Stromal cell of bone marrow (primary cell): ENCODE measurements at regions not wholly inside any gene's neighbourhood (a gene's known extent, or its start where the extent isn't known, plus 50 kb on each side); places are given as distances from the start of the nearest gene placed in this dataset.

ENCODE experiments used
- DNase-seq: peaks from one replicate; pipeline ENCODE4 v3.0.0-alpha.2; 2012; ENCODE audit warnings: low read depth

DNA sequence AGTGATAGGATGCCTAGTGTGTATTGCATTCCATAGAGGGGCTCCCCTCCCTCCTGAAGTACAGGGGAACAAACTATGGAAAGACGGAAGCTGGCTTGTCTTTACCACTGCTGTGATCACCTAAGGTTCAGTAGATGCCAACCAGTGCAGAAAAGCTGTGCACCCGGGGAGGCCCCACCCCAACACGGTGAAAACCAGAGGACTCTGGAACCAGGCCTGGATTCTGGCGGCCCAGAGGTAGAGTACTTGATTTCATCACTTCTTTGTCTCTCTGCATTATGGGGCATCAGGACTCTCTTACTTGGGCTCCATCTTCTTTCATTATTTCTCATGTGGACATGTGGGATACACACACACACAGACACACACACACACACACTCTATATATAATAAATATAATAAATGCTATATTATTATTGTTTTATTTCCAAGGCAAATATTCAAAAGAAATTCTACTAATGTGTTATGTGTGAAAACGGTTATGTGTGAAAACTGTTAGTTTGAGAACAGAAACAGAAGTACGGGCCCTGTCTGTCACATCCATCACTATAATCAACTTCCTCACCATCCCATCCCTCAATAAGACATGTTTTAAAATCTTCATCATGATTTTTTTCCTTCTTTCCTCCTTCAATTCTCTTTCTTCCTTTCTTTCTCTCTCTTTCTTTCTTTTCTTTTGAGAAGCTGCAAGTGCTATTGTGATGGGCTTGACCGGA is 152.4 kb upstream of the CMC1 start:
- DNase-seq: no peak

DNA sequence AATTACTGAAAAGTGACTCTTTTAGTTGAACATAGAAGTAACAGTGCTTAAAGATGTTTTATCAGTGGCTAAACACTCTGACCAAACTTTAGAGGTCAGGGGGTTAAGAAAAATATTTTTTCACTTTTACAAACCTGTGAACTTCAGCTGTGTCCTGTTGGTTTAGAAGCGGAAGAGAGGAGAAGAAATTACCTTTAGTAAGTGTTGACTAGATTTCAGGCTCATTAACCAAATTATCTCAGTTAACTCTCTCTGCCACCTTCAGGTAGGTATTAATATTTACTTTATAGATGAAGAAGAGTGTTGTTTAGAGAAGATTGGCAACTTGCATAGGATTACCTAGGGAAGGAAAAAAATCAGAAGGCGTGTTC is 151.9 kb upstream of the CMC1 start:
- DNase-seq: no peak

DNA sequence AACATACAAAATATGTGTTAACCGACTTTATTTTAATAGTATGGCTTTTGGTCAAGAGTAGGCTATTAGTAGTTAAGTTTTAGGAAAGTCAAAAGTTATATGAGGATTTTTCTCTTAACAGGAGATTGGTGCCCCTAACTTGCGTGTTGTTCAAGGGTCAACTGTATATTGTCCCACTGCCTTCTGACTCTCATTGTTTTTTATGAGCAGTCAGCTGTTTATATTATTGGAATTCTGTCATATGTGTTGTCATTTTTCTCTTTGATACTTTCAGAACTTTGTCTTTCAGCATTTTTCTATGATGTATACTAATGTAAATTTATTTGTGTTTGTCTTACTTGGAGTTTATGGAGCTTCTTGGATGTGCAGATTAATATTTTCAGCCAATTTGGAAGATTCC is 142.1 kb upstream of the CMC1 start:
- DNase-seq: no peak

DNA sequence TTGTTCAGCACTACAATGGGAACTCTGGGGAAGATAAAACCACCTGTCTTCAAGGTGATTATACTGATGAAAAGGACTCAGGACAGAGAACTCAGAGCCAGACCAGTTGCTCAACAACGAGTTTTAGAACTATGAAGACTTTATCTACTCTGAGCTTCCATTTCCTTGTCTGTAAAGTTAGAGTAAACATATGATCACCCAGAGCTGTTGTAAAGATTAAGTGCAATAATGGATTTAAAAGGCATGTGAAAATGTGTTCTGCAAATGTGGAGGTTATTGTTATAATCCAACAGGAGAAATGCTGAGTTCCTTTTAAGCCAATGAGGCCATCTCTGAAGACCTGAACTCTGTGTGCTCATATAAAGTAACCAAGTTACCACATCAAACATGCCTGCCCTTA is 139.7 kb upstream of the CMC1 start:
- DNase-seq: no peak

DNA sequence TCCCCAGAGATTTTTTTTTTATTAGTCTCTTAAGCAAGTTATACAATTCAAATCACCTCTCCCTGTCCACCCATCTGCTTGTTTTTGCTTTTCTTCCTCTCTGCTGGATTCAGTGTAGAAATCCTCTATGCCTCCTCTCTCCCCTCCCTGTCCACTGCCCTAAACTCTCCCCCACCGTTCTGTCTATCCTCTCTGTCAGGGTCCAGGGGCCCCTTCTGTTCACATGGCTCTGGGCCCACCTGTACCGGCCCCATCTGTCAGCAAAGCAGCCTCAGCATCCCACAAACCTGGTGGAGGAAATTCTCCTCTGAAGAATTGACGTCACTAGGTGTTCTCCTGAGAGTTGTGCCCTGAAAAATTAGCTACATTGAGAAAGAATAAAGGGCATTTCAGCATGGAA is 137.6 kb upstream of the CMC1 start:
- no peak for DNase-seq

DNA sequence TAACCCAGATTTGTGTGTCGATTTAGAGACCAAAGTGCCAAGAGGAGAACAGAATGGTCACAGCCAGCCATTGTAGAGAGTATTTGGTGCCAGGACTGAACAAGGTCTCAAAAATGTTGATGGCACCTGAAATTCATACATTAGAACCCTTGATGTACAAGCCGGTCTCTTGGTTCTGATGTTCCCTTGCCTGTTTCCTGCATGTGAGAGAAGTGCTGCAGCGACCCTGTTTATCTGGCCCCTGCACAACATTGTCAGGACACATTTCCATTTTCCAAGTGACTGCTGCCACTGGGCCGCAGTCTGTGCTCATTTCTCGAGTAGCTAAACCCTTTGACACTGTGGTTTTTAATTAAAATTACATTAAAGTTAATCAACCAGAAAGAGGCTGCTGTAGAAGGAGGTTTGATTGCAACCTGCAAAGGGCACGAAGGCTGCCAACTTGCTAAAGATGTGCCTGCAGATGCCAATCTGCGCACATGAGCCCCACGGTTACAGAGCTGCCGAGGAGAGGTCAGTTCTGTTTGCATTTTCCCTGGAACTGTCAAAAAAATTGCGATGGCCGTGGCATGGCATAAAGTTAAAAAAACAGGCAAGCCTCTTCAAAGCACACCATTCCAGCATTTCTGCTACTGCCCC is 136.4 kb upstream of the CMC1 start:
- DNase-seq: no peak

DNA sequence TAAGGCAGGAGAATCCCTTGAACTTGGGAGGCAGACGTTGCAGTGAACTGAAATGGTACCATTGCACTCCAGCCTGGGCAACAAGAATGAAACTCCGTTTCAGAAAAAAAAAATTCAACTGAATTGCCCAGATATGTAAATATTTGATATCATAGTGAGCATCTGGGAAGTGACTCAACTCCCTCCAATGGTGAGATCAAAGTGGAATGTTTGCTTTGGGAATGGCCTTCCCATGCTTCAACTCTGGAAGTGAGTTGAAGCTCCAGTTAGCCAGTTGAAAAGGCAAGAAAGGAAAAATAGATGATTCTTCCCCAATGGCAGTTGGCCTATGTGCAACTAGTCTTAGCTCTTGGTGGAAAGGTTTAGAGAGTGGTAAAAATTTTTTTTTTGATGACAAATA is 131.6 kb upstream of the CMC1 start:
- DNase-seq: no peak

DNA sequence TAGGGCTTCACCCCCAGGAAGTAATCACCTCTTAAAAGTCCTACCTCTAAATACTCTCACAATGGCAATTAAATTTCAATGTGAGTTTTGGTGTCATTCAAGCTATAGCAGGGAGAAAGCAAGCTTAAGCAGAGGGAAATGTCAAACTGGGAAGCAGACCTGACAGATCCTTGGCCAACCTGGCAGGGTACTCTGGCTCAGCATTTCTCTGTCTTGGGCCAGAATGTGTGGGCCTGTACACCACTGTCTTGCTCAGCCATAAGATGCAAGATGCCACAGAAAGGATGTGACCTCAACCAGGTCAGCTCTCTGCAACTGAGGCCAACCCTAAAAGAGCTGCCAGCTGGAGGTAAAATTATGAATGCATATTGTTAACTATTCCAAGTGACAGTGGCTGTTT is 130.6 kb upstream of the CMC1 start:
- no peak for DNase-seq

DNA sequence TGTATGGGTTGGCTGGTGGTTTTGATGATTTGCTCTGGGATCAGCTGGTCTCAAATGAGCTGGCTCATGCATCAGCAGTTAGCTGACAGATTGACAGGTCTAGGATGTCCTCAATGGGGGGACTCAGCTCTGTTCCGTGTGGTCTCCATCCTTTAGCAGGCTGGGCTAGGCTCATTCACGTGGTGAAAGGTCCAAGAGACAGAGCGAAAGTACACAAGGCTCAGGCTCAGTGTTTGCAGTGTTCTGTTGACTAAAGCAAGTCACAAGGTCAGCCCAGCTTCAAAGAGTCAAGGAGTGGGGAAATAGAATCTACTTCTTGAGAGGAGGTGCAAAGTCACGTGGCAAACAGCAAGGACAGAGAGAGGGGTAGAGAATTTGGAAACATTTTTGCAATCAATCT is 126.5 kb upstream of the CMC1 start:
- no peak for DNase-seq

DNA sequence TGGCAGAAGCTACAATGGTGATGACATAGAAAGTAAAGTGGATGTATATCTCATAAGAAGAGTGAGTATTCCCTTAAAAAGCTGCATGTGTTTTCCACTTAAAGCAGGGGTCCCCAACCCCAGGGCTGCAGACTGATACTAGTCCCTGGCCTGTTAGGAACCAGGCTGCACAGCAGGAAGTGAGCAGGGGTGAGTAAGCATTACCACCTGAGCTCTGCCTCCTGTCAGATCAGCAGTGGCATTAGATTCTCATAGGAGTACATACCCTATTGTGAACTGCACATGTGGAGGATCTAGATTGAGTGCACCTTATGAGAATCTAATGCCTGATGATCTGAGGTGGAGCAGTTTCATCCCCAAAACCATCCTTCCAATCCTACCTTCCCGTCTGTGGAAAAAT is 126.1 kb upstream of the CMC1 start:
- DNase-seq: no peak

DNA sequence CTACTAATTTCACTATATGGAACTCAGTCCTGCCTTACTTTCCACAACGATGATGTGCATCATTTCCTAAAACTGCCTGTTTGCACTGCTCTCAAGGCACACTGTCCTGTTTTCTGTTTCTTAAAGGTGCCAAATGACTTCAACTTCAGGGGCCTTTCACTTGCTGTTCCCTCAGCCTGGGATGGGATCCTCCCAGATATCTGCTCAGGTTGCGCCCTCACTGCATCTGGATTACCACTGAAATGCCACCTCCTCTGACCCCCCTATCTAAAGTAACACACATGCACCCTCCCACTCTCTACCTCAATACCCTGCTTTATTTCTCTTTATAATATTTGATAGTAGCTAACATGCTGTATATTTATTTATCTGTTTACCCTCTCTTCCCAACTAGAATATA is 123.8 kb upstream of the CMC1 start:
- no peak for DNase-seq

DNA sequence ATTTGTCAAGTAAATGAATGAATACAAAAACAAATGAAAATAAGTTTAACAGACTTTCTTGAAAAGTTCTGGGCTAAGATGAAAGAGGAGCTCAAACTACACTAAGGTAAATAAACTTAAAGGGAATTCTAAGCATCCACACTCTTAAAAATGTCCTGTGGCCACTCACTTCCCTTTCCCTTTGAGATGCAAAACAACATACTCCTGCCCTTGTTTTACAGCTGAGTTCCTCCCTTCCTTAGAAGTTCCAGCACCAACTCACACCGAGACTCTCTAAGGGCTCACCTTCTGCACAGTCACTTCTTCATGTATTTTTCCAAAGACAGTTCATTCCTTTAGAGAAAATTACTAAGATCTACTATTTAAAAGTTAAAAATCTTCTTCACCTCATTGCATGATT is 123.3 kb upstream of the CMC1 start:
- DNase-seq: no peak

DNA sequence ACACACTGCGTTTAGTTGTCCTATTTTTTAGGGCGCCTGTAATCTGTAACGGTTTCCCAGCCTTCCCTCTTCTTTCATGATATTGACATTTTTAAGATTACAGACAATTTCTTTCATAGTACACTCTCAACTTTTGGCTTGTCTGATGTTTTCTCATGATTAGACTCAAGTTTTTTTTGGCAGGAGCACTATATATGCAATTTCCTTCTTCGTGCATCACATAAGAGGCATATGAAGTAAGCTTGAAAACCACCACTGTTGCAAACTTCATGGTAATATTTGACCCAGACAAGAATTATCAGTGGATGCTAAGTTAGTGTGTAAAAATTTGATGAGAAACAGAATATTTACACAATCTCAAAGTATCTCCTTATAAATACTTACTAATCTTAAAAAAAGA is 119.2 kb upstream of the CMC1 start:
- DNase-seq: peak; percentile 71

DNA sequence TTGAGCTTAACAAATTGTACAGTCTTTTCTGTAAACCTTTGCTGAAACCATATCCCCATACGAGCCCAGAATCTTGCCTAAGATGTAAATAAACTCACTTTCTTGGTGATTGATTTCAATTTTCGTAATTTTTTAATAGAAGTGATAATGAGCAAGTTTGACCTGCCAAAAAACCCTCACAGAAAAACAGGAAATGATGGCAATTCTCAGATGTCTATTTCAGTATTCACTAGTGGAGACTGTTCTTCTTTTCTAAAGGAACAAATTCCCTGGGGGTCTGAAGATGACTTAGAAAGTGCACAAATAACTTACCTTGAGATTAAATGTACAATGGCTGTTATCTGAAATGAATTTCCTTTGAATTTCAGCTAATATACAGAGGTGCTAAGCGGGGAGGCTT is 116.5 kb upstream of the CMC1 start:
- no peak for DNase-seq

DNA sequence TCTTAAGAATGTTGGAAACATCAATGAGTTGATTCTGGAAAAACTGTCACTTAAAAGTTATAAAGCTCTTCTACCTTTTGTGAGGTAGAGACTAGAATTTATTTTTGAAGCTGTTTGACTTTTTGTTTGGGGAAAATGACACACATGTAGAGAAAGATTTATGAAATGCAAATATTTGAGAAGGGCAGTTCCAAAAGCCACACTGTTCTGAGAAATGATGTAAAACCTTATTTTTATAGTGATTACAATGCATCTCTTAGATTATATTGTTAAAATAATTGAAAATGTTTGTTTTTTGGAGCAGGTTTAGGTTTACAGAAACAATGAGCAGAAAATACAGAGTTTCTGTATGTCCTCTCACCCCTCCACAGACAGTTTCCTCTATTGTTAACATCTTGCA is 116.1 kb upstream of the CMC1 start:
- DNase-seq: no peak

DNA sequence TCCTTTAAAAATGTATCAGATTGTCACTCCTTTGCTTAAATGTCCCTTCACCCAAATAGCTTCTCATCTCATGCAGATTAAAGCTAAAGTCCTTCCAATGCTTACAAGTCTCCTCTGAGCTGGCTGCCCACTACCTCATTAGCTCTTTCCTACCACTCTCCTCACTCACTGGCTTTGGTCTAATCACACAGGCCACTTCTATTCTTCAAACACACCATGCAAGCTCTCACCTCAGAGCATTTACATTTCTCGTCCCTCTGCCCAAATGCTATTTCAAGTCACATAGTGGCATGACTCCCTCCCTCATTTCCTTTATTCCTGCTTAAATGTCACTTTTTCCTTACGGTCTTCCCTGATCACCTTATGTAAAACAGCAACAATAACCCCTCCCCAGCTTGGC is 110.6 kb upstream of the CMC1 start:
- no peak for DNase-seq

DNA sequence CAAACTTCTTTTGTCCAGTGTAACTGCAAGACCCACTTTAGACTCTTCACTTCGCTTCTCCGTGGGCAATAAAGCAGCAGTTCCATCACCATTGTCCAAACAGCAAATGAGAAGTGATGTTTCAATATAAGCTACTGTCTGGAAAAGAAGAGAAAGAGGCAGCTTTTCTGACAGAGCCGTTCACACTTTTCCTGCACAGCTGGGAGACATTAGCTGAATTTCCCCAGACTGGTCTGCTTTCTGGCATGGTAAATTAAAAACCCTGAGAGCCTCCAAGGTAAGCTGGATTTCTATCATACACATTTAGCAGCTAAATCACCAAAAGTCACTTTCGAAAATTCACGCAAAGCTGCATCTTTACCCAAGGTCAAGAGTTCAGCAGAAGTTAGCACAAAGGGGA is 108.5 kb upstream of the CMC1 start:
- DNase-seq: no peak

DNA sequence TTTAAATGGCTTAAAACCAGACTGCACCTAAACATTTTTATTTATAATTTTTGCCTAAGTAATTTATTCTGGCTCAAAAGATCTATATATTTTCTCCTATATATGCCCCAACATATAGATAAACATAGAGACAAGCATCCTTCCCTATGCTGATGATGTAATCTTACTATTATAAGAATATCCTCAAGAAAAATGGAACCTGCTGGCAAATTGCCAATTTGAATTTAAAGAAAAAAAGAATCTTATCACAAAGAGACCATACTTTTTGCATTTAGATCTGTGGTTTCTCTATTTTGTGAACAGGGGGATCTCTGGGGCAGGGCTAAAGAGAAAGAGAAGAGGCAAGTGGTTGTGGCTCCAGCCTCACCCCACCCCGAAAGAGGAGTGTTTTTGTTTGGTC is 107.2 kb upstream of the CMC1 start:
- no peak for DNase-seq

DNA sequence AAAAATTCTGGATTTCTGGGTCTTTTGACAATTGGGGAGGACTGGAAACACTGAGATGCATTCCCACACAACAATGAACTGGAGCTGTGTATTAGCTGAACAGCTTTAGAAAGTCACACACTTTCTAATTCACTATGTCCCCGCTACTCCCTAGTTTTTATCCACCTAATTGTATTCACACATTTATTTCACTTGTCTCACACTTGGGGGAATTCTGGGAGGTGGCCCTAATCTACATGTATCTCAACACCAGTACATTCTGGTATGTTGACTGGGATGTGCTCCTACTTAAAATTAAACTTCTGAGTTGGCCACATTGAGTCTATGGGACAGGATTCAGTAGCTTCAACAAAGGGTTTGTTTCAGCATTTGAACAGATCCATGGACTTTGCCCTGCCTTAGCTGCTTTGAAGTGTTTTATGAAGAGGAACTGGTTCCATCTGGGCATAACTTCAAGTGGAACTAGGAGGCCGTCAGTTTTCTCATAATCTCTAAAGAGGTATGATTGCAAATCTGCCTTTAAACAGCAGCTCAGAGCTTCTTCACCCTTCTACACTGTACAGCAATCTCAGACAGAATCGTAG is 106.5 kb upstream of the CMC1 start:
- DNase-seq: no peak

DNA sequence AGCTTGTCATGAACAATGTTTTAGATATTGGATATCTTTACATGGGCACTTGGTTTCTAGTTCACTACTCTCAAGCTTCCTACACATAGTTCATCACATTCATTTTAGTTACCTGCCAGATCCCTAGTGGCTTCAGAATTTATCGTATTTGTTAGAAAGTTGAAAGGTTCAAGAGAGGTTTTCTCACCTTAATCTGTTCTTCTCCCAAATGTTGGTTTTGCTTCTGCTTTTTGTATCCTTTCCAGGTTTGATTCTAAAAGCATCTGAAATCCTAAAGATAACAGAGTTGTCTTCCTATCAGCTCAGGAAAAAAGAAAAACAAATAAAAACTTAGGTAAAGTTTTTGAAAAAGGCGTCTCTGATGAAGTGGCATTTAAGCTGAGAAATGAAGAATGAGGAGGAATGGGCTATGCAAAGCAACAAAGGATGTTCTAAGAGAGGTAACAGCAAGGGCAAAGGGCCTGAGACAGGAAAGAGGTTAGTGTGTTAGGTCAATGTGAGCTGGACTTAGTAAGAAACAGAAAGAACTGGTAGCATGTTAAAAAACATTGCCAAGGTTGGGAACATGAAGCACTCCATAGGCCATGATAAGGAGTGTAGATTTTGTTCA is 104.7 kb upstream of the CMC1 start:
- DNase-seq: no peak

DNA sequence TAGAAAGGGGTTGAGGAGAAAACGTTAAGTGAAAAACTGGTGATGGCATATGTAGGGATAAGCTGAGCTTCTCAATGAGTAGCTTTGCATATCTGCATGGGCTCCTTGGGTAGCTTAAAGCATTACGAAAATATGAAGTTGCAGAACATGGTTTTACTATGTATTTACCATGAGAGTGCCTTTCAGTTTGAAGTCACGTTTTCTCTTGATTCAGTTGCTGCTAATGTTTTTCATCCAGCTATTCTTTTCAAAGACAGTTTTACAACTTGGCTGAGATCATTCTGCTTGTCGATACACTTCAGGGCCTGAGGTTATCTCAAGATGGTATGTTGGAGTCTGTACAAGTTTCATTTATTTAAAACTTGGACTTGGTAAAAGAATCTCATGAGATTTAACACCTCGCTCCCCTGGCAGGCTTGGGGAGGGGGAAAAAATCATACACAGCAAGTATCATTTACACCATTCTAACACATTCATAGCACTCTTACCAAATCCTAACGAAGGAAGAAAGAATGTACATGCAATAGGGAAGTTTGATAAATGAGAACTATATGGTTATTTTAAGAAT is 103.3 kb upstream of the CMC1 start:
- DNase-seq: no peak

DNA sequence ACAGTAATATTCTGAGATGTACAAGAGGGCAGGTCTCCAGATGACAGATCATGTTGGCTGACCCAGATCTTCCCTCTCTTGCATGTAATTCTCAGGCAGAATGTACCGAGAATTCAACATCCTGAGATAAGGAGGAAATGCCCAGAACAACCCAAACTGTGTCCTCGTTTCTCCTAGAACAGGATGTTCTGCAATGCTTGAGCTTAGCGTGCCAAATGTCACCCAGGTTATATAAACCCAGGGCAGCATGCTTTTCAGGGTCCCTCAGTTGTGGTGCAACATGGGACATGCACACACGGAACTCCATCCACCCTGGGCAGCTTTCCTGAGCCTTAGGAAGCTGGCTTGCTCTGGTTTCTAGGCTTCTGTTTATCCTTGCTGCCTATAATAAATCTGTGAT is 102.1 kb upstream of the CMC1 start:
- no peak for DNase-seq

DNA sequence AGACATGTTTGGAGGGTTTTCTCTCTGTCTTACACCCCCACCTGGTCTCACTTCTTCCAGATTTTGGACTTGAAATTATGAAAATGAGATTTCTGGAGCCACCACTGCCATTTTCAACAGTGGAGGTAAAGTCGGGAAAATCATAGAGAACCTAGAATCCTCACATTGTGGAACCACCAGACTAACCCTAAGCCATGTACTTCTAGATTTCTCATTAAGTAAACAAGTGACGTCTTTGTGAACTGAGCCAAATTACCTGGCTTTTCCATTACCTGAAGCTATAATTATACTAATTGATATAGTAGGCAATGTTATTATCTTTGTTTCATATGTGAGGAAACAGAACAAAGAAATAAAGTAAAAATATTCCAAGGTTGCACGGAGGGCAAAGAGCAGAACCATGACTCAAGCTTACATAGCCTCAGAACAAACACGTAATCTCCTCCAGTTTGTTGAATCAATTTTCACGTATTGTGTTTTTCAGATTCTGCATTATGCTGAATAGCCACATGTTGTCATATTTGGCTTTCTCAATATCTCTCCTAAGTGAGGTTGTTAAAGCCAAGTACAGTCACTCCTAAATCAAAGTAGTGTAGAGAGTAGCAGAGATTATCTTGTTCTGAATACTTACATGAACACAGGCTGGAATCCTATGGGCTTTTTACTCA is 101.3 kb upstream of the CMC1 start:
- no peak for DNase-seq
